HepG2 (cell line): ENCODE measurements at regions not wholly inside any gene's neighbourhood (a gene's known extent, or its start where the extent isn't known, plus 50 kb on each side); places are given as distances from the start of the nearest gene placed in this dataset.

Source experiments
- ATF3 ChIP-seq: sonication (generic); formaldehyde crosslinking; IDR thresholded peaks from 2 replicates; pipeline ENCODE4 v1.4.0; 2020; ENCODE audit warnings: missing genetic modification reagents
- CHD2 ChIP-seq: IDR thresholded peaks from 2 replicates; pipeline ENCODE4 v1.6.1; 2011; ENCODE audit warnings: low read depth, low read length, improper control_type of control experiment
- CTCF ChIP-seq: sonication (generic); formaldehyde crosslinking; IDR thresholded peaks from 2 replicates; pipeline ENCODE4 v1.5.0; 2020; ENCODE audit warnings: mild to moderate bottlenecking, missing genetic modification reagents, moderate library complexity
- ETV6 ChIP-seq: sonication (generic); formaldehyde crosslinking; conservative IDR thresholded peaks from 2 replicates; pipeline ENCODE4 v1.4.0; 2020; ENCODE audit warnings: missing genetic modification reagents
- JUN ChIP-seq: sonication (generic); formaldehyde crosslinking; IDR thresholded peaks from 2 replicates; pipeline ENCODE4 v1.4.0; 2020; ENCODE audit warnings: mild to moderate bottlenecking, missing genetic modification reagents
- KDM1A ChIP-seq: IDR thresholded peaks from 2 replicates; pipeline ENCODE4 v1.6.1; 2016; ENCODE audit warnings: missing compliant biosample characterization
- NFRKB ChIP-seq: fragments of 450-650 bp; IDR thresholded peaks from 2 replicates; pipeline ENCODE4 v1.6.1; 2017
- SIN3A ChIP-seq: IDR thresholded peaks from 2 replicates; pipeline ENCODE4 v1.6.1; 2011; ENCODE audit warnings: low read depth, mild to moderate bottlenecking, control low read depth, low read length, borderline replicate concordance
- TBL1XR1 ChIP-seq: fragments of 150-350 bp; IDR thresholded peaks from 2 replicates; pipeline ENCODE4 v1.6.1; 2014; ENCODE audit warnings: borderline replicate concordance, low read length; ENCODE audit not compliant: partially characterized antibody
- ZNF274 ChIP-seq: sonication (generic); formaldehyde crosslinking; IDR thresholded peaks from 2 replicates; pipeline ENCODE4 v1.5.1; 2020; ENCODE audit warnings: mild to moderate bottlenecking, missing genetic modification reagents
- ZNF607 ChIP-seq: sonication (generic); formaldehyde crosslinking; IDR thresholded peaks from 2 replicates; pipeline ENCODE4 v1.5.1; 2020; ENCODE audit warnings: missing genetic modification reagents, mild to moderate bottlenecking, borderline replicate concordance
- ZSCAN29 ChIP-seq: sonication (generic); formaldehyde crosslinking; conservative IDR thresholded peaks from 2 replicates; pipeline ENCODE4 v1.4.0; 2020; ENCODE audit warnings: mild to moderate bottlenecking, missing genetic modification reagents

- TF ChIP-seq ZSCAN29, result no peak
- no peak for TF ChIP-seq NFRKB
- no peak for TF ChIP-seq ATF3 (CRISPR knock-in tag)
- no peak for TF ChIP-seq ZNF607 (CRISPR knock-in tag)
- no peak for TF ChIP-seq CTCF (CRISPR knock-in tag)
- TF ChIP-seq ETV6 (CRISPR knock-in tag), result no peak
- TF ChIP-seq TBL1XR1, result no peak
- no peak for TF ChIP-seq SIN3A
- no peak for TF ChIP-seq JUN (CRISPR knock-in tag)
- TF ChIP-seq ZNF274 (CRISPR knock-in tag), result no peak
- no peak for TF ChIP-seq CHD2
- TF ChIP-seq KDM1A (CRISPR knock-in tag), result no peak
These were observed 113.7 kb downstream of the WNT5A start for GRCh38 chr3:55373423-55373822.
